ENCODE measurements at regions not wholly inside any gene's neighbourhood (a gene's known extent, or its start where the extent isn't known, plus 50 kb on each side); places are given as distances from the start of the nearest gene placed in this dataset.

DNA sequence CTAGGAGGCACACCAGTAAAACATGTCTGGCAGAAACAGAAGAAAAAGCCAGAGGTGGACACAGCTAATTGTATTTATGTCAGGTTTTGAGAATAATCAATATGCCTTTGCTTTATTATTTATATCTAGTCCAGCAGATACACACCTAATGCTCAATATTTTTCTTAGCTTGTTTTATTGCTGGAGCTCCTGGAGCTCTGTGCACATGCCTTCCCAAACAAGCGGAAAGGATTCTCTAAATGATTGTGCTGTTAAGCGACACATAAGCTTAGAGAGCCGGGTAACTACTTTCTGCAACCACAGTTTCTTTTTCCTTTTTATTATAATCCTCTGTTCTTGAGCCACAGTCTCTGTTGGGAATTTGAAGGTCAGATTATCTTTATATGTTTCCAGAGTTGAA, 177.3 kb upstream of the ST6GAL2 start:
- no peaks in the 10 kb centered on the region for H3K36me3 Mint-ChIP-seq (ENCODE audit: insufficient read depth in 2 of 2)
- H3K27ac Mint-ChIP-seq: no peak overlapping the region
- ATAC-seq (replicated peaks in 1 of 2): no peak
- peaks cover 0 to 6% of the 10 kb centered on the region in 2 donors for H3K9me3 Mint-ChIP-seq
- no peaks in the 10 kb centered on the region for H3K4me1 Mint-ChIP-seq (ENCODE audit: low read depth)
- no peak for DNase-seq
- H3K4me3 Mint-ChIP-seq: no peak overlapping the region
- no peaks in the 10 kb centered on the region for H3K27me3 Mint-ChIP-seq (ENCODE audit: low read depth)

DNA sequence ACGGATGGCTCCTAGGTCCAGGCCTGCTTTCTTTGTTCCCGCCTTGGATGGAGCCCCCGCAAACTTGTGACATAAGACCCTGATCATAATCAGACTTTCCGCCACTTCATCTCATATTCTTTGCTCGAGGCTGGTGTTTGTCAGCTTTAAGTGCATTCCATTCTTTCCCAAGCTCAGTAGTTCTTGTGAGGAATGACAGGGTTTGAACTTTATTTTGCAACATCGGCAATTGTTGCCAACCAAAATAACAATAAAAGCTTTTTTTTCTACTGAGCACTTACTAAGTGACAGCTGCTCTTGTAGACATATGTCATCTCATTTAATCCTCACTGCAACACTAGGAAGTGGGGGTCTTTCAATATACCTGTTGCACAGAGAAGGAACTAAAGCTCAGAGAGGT, 178.8 kb upstream of the ST6GAL2 start:
- no peak for ATAC-seq (replicated peaks in 1 of 2)
- no peak overlapping the region for H3K27ac Mint-ChIP-seq
- no peaks in the 10 kb centered on the region for H3K36me3 Mint-ChIP-seq (ENCODE audit: insufficient read depth in 2 of 2)
- H3K4me3 Mint-ChIP-seq: no peak overlapping the region
- H3K4me1 Mint-ChIP-seq (ENCODE audit: low read depth): no peaks in the 10 kb centered on the region
- H3K9me3 Mint-ChIP-seq: peaks cover 0 to 6% of the 10 kb centered on the region in 2 donors
- H3K27me3 Mint-ChIP-seq (ENCODE audit: low read depth): no peaks in the 10 kb centered on the region
- DNase-seq: no peak

DNA sequence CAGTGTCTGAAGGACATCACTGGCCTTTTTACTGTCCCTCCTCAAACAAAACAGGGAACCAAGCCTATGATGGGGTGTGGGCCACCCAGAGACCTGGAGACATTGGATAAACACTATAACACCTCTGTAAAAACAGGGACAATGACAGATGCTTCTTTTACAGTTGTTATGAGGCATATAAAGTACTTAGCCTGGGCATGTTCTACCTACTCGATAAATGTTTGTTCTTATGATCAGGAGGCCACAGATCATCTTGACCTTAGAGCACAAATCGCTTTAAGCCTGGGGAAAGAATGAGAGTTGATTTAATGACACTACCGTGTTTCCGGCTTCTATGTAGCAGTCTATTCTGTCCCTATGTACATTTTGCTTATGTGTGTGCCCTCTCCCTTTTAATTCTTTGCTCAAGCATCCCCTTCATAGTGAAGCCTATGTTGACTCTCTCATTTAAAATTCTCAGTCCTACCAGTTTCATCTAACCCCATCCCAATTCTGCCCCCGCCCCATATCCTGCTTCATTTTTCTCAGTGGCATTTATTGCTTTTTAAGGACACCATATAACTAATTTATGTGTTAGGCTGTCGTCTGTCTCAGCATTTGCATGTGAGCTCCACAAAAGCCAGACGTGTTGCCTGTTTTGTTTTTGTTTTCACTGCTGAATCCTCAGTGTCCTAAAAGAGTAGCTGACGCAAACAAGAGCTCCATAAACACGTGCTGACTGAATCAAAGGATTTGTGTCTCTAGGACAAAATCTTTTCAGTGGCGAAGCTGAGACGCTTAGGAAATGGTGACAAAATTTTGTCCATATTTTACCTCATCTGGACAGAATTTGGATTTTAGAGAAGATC, 182.3 kb upstream of the ST6GAL2 start:
- H3K27me3 Mint-ChIP-seq (ENCODE audit: low read depth): no peaks in the 10 kb centered on the region

DNA sequence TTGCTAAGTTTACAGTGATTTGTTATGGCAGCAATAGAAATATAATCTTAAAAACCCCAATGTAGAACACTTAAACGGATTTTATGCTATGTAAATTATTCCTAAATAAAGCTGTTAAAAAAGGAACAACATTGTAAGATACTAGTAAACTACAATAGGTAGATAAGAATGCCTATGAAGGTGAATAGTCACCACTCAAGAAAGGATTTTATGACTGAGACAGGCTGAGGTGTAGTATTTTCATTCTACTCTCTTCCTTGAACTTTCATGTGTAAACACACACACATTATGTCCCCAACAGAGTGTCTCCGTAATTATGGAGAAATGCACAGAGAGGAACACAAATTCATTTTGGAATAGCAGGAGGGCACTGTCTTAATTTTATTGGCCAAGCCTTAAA, 183.9 kb upstream of the ST6GAL2 start:
- no peak for DNase-seq
- Mint-ChIP-seq H3K27me3 (ENCODE audit: low read depth) (no peaks in the 10 kb centered on the region), H3K4me3 (no peak overlapping the region), H3K4me1 (ENCODE audit: low read depth) (no peaks in the 10 kb centered on the region), H3K27ac (no peak overlapping the region), H3K36me3 (ENCODE audit: insufficient read depth in 2 of 2) (no peaks in the 10 kb centered on the region), H3K9me3 (peaks cover 0 to 1% of the 10 kb centered on the region in 2 donors)
- no peak for ATAC-seq (replicated peaks in 1 of 2)

More for the DNA sequence above, 182.3 kb upstream of the ST6GAL2 start:
- no peaks in the 10 kb centered on the region for H3K4me1 Mint-ChIP-seq (ENCODE audit: low read depth)
- no peak overlapping the region for H3K4me3 Mint-ChIP-seq
- peaks cover 0 to 2% of the 10 kb centered on the region in 2 donors for H3K9me3 Mint-ChIP-seq
- H3K27ac Mint-ChIP-seq: no peak overlapping the region
- H3K36me3 Mint-ChIP-seq (ENCODE audit: insufficient read depth in 2 of 2): no peaks in the 10 kb centered on the region
- ATAC-seq (replicated peaks in 1 of 2): no peak
- DNase-seq: no peak

DNA sequence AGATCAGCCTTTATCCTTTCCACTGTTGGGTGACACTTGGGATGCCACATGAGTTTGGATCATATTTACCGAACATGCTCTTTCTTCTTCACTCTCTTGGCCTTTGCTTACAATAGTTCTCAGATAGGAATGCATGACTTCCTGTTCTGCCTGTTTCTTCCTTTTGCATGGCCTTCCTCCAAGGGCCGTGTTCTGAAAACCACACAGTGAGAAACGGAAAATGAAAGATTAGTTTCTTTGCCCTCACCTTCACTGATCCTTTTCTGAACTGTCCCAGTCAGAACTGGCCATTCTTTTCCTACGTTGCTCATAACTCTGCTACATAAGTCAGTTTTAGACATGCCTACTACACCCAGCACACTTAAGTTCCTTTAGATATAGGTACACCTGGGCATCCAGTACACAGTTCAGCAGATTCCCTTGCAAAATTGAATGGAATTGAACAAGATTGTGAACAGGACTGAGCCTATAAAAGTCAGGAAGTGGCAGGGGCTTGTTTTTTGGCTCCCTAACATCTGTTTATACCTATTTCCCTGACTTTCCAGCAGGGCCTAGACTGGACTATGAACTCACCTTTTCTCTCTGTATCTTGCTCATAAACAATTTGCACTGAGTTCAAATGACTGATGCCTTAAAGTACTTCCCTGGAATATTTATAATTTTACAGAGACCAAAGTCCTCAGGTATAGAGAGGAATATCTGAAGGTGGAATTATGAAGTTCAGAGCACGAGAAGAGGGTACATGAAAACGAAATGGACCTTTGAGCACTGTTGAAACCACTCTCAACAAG, 186.4 kb upstream of the ST6GAL2 start:
- DNase-seq: no peak
- Mint-ChIP-seq H3K27me3 (ENCODE audit: low read depth) (no peaks in the 10 kb centered on the region), H3K4me1 (ENCODE audit: low read depth) (no peaks in the 10 kb centered on the region), H3K9me3 (peaks cover 0 to 1% of the 10 kb centered on the region in 2 donors), H3K36me3 (ENCODE audit: insufficient read depth in 2 of 2) (no peaks in the 10 kb centered on the region), H3K4me3 (no peak overlapping the region), H3K27ac (no peak overlapping the region)
- no peak for ATAC-seq (replicated peaks in 1 of 2)

DNA sequence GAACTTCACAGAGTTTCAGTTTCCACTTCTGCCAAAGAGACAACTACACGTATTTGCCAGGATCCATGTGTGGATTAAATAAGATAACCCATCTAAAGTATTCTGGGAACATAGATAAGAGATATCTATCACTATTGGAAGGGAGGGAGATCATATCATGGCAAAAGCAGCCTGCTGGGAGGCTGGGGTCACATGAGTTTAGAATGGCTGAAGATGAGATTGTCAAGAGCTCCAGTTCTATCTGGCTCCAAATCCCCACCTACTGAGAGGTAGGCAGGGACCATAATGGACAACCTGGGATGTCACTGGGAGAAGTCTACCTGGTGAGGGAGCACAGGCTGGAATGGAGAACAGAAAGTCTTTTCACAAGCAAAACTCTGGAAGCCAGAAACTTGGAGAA, 192.6 kb upstream of the ST6GAL2 start:
- Mint-ChIP-seq H3K27ac (no peak overlapping the region), H3K27me3 (ENCODE audit: low read depth) (no peaks in the 10 kb centered on the region), H3K4me1 (ENCODE audit: low read depth) (no peaks in the 10 kb centered on the region), H3K4me3 (no peak overlapping the region), H3K9me3 (peaks cover 0 to 1% of the 10 kb centered on the region in 2 donors), H3K36me3 (ENCODE audit: insufficient read depth in 2 of 2) (no peaks in the 10 kb centered on the region)
- ATAC-seq (replicated peaks in 1 of 2) (no peak), DNase-seq (no peak)

DNA sequence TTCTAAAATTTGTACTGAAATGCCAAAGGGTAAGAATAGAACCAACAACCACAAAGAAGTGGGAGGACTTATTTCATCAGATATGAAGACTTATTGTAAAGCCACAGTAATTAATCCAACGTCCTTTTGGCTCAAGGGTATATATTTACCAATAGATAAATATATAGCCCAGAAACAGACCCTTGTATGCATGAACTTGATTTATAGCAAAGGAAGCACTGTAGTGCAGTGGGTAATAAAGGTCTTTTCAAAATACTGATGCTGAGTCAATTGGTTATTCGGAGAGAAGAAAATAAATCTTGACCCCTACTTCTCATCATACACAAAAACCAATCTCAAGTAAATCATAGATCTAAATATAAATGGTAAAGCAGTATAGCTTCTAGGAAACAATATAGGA, 200.5 kb upstream of the ST6GAL2 start:
- Mint-ChIP-seq H3K4me3 (no peak overlapping the region), H3K9me3 (peaks cover 4 to 6% of the 10 kb centered on the region in 2 donors), H3K36me3 (ENCODE audit: insufficient read depth in 2 of 2) (no peaks in the 10 kb centered on the region), H3K27ac (no peak overlapping the region), H3K27me3 (ENCODE audit: low read depth) (no peaks in the 10 kb centered on the region), H3K4me1 (ENCODE audit: low read depth) (no peaks in the 10 kb centered on the region)
- ATAC-seq (replicated peaks in 1 of 2) (no peak), DNase-seq (no peak)

DNA sequence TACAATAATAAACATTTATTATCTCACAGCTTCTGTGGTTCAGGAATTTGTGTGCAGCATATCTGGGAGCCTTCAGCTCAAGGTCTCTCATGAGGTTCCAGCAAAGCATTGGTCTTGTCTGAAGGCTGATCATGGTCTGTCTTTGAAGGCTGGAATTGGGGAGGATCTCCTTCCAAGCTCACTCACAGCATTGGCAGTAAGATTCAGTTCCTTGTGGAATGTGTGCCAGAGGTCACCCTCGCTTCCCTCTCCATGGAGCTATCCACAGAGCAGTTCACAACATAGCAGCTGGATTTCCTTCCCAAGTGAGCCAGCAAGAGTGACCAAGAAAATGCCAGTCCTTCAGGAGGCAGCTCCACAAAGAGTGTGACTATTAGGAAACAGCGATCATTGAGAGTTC, 202.2 kb upstream of the ST6GAL2 start:
- Mint-ChIP-seq H3K9me3 (peaks cover 4 to 6% of the 10 kb centered on the region in 2 donors), H3K36me3 (ENCODE audit: insufficient read depth in 2 of 2) (no peaks in the 10 kb centered on the region), H3K27me3 (ENCODE audit: low read depth) (no peaks in the 10 kb centered on the region), H3K4me1 (ENCODE audit: low read depth) (no peaks in the 10 kb centered on the region), H3K27ac (no peak overlapping the region), H3K4me3 (no peak overlapping the region)
- DNase-seq (no peak), ATAC-seq (replicated peaks in 1 of 2) (no peak)

DNA sequence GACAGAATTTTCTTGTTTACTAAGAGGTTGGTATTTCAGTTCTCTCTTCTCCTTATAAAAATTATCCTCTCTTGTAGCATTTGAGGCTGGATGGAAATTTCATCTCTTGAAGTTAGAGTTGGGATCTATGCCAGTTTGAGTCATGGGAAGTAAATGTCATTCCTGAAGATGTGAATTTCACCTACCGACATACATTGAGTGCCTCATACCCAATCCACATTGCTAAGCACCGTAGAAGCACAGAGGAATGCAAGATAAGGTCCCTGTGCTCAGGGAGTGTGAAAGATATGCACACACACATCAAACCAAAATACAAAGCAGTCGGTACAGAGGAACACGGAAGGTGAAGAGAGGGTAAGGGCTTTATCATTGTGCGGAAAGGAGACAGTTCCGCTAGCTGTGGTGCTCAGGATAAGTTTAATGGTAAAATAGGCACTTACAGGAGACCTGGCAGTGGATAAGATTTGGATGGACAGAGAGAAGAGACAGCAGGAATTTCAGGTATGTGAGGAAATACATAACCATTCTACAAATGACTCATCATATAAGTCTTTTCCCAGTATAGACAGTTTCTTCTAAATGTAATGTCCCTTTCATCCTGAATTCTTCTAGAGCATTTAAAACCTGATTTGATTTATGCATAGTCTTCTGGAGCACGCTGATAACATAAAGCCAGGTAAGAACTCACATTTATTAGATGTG, 205.3 kb upstream of the ST6GAL2 start:
- Mint-ChIP-seq H3K36me3 (ENCODE audit: insufficient read depth in 2 of 2) (no peaks in the 10 kb centered on the region), H3K4me1 (ENCODE audit: low read depth) (no peaks in the 10 kb centered on the region), H3K4me3 (no peak overlapping the region), H3K9me3 (peaks cover 4 to 6% of the 10 kb centered on the region in 2 donors), H3K27ac (no peak overlapping the region), H3K27me3 (ENCODE audit: low read depth) (no peaks in the 10 kb centered on the region)
- ATAC-seq (replicated peaks in 1 of 2) (no peak), DNase-seq (no peak)

DNA sequence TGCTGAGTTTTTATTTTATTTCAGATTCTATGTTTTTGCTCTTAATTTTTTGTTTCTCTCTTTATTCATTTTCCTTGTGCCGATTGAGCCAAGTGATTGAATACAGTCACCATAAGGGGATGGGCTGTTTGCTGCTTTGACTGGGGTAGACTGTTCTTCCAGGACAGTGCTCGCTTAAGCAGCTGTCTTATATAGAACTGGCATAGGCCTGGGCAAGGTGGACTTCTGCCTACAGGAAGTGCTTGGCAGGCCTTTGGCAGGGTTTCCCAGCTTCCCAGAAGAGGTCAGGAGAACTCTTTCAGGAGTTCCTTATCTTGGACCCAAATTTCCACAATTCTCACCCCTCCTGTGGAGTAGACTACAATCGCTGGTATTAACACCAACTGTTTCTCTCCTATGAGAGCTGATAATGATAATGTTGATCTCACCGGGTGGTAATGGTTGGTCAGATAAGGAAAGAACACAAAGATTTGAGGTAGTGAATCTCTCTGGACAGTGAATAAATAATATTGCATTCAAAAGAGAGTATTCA, 207.5 kb upstream of the ST6GAL2 start:
- H3K9me3 Mint-ChIP-seq: peaks cover 4 to 9% of the 10 kb centered on the region in 2 donors
- no peaks in the 10 kb centered on the region for H3K4me1 Mint-ChIP-seq (ENCODE audit: low read depth)
- H3K27ac Mint-ChIP-seq: no peak overlapping the region
- DNase-seq (no peak), ATAC-seq (replicated peaks in 1 of 2) (no peak)
- no peaks in the 10 kb centered on the region for H3K27me3 Mint-ChIP-seq (ENCODE audit: low read depth)
- no peak overlapping the region for H3K4me3 Mint-ChIP-seq
- no peaks in the 10 kb centered on the region for H3K36me3 Mint-ChIP-seq (ENCODE audit: insufficient read depth in 2 of 2)

DNA sequence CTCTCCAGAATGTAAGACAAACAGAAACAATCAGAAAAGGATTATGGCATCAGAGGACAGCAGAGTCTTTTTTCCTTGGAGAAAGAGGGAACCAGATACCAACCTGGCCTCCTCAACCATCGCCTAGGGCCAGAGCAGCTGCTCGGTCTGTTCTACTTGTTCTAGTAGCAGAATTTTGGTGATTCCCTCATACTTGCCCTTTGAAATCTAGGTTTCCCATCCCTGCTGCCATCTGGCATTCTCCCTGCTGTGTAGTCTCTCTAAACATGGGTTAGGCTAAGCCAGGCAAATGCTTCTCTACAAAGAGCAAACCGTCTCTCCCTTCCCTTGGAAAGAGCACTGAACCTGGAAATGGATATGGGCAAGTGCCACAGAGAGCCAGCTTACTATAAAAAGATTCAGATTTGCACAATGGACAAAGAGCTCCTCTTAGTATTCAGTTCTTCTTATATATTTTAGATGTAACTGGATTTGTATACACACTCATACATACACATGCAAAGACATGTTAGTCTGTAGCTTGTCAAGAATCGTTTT, 208.6 kb upstream of the ST6GAL2 start:
- H3K4me1 Mint-ChIP-seq (ENCODE audit: low read depth): no peaks in the 10 kb centered on the region
- DNase-seq: no peak

DNA sequence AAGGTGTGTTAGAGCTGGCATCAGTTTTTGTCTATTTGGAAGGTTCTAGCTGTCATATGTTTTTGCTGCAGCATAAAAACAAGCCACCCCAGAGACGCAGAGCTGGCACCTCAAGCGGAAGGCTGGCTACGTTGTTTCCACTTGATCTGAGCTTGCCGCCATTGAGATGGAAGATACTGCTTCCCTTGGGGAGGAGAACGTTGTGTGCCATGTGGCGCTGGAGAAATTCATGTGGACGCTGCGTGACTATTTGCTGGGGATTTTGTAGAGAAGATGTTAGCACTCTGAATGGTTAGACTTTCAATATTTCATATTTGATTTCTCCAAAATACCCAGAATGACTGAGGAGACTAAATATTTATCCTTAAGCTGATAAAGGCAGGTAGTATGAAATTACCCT, 216.2 kb upstream of the ST6GAL2 start:
- Mint-ChIP-seq H3K4me3 (no peak overlapping the region), H3K4me1 (ENCODE audit: low read depth) (no peaks in the 10 kb centered on the region)

More for the DNA sequence above, 208.6 kb upstream of the ST6GAL2 start:
- no peak overlapping the region for H3K27ac Mint-ChIP-seq
- H3K4me3 Mint-ChIP-seq: no peak overlapping the region
- no peaks in the 10 kb centered on the region for H3K27me3 Mint-ChIP-seq (ENCODE audit: low read depth)
- no peaks in the 10 kb centered on the region for H3K36me3 Mint-ChIP-seq (ENCODE audit: insufficient read depth in 2 of 2)
- peaks cover 4 to 9% of the 10 kb centered on the region in 2 donors for H3K9me3 Mint-ChIP-seq
- ATAC-seq (replicated peaks in 1 of 2): no peak

More for the DNA sequence above, 216.2 kb upstream of the ST6GAL2 start:
- H3K36me3 Mint-ChIP-seq (ENCODE audit: insufficient read depth in 2 of 2): peaks cover 0 to 2% of the 10 kb centered on the region in 2 donors
- no peak overlapping the region for H3K27ac Mint-ChIP-seq
- DNase-seq (no peak), ATAC-seq (replicated peaks in 1 of 2) (no peak)
- no peaks in the 10 kb centered on the region for H3K27me3 Mint-ChIP-seq (ENCODE audit: low read depth)
- peaks cover 4 to 13% of the 10 kb centered on the region in 2 donors for H3K9me3 Mint-ChIP-seq
